ENCODE measurements at regions not wholly inside any gene's neighbourhood (a gene's known extent, or its start where the extent isn't known, plus 50 kb on each side); places are given as distances from the start of the nearest gene placed in this dataset.

GRCh38 chr16:65961476-65962143 lies 404.9 kb upstream of the CDH5 start:
- TF ChIP-seq NFYB (CRISPR knock-in tag; IDR thresholded peaks at IDR 0.05) (no peak), MLX (CRISPR knock-in tag; IDR thresholded peaks at IDR 0.05) (no peak), TBL1XR1 (IDR thresholded peaks at IDR 0.05; ENCODE audit: borderline replicate concordance, low read length, partially characterized antibody) (no peak), HDAC6 (IDR thresholded peaks at IDR 0.05; ENCODE audit: low read depth, low read length) (no peak), JUN (CRISPR knock-in tag; IDR thresholded peaks at IDR 0.05) (no peak), YY1 (IDR thresholded peaks at IDR 0.05; ENCODE audit: insufficient read depth, insufficient replicate concordance, low read depth, low read length) (no peak), ETV6 (CRISPR knock-in tag; conservative IDR thresholded peaks at IDR 0.05) (no peak), RFX1 (IDR thresholded peaks at IDR 0.05) (no peak)
